Stromal cell of bone marrow (primary cell): ENCODE measurements at regions not wholly inside any gene's neighbourhood (a gene's known extent, or its start where the extent isn't known, plus 50 kb on each side); places are given as distances from the start of the nearest gene placed in this dataset.
A peak's percentile ranks its signal among the peaks of the same experiment; 100 is the strongest.
"Not testable (repeated sequence)": the region's sequence is repeated elsewhere in the genome, so short reads cannot be mapped to it uniquely, and the experiment has no call there.

Experiments
- DNase-seq: peaks from one replicate; pipeline ENCODE4 v3.0.0-alpha.2; 2012; ENCODE audit warnings: low read depth

DNA sequence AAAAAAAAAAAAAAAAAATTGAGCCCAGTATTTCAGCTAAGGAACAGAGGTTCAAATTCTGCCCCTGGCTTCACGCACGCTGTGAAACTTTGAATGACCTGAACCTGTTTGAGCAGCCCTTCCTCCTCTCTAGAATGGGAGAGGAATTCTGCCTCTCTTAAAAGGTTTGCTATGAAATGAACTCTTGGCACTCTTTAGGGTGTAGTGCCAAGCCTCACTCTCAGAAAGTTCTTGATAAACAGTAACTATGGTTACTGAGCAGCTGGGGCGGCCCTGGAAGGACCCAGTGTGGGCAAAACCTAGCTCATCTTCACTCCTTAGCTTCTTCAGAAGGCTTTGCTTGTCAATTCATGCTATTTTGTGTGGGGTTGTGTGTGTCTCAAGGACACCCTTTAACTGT lies 73.7 kb downstream of the GEMIN8 start:
- no peak for DNase-seq

DNA sequence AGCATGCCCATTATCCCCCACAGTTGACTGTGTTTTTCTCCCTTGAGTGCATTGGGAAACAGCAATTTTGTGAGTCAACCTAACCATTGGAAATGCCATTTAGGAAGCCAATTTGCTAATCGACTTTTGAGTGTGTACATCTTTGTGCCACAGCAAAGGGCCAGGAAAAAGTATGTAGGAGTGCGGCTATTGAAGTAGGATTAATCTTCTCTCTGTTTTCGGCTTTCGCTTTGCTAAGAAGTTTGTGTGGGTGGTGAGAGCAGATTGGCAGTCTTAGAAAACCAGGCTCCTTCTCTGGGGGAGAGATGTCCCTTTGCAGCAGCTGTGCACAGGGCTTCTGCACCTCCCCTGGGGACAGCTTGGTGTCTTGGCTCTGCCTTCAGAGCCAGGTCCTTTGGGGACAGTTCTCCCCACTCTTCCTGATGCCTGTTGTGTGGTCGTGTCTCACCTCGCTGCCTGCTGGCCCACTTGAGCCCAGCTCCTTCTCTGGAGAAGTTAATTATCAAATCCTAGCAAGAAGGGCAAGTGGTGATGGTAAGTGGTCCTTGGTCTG lies 74.5 kb downstream of the GEMIN8 start:
- DNase-seq, result no peak

DNA sequence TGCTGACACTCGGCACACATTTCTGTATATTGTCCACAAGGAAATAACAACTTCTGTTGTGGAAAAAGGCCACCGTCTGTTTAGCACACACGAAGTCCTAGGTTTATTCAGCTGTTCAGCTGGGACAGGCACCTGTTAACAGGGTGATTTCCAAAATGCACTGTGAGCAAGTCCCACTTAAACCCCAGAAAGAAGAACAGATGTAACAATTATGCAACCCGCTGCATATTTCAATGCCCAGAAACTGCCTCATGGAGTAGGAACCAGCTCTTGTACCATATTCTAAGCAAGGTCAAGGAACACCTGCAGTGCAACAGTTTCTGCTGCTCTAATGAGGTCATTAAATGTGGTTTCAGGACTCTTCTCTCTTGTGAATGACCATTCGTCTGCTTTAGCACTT lies 77.1 kb downstream of the GEMIN8 start:
- DNase-seq, result no peak

DNA sequence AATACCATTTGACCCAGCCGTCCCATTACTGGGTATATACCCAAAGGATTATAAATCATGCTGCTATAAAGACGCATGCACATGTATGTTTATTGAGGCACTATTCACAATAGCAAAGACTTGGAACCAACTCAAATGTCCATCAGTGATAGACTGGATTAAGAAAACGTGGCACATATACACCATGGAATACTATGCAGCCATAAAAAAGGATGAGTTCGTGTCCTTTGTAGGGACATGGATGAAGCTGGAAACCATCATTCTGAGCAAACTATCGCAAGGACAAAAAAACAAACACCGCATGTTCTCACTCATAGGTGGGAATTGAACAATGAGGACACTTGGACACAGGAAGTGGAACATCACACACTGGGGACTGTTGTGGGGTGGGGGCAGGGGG lies 83.5 kb downstream of the GEMIN8 start:
- DNase-seq, result not testable (repeated sequence)

DNA sequence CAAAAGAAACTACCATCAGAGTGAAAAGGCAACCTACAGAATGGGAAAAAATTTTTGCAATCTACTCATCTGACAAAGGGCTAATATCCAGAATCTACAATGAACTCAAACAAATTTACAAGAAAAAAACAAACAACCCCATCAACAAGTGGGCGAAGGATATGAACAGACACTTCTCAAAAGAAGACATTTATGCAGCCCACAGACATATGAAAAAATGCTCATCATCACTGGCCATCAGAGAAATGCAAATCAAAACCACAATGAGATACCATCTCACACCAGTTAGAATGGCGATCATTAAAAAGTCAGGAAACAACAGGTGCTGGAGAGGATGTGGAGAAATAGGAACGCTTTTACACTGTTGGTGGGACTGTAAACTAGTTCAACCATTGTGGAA lies 83.9 kb downstream of the GEMIN8 start:
- not testable (repeated sequence) for DNase-seq

DNA sequence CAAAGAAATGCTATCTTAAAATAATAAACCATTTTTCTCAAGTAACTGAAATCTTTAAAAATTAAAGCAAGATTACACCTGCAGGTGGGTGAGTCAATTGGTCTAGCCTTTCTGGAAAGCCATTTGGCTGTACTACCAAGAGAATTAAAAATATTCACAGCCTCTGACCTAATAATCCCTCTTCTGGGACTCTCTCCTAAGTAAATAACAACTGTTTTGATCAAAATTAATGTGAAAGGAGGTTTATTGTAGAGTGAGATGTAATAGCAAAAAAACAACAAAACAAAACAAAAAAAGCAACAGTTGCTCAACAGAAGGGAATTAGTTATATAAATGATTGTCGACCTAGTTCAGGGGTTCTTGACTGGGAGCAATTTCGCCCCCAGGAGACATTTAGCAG lies 89.0 kb downstream of the GEMIN8 start:
- DNase-seq, result no peak

DNA sequence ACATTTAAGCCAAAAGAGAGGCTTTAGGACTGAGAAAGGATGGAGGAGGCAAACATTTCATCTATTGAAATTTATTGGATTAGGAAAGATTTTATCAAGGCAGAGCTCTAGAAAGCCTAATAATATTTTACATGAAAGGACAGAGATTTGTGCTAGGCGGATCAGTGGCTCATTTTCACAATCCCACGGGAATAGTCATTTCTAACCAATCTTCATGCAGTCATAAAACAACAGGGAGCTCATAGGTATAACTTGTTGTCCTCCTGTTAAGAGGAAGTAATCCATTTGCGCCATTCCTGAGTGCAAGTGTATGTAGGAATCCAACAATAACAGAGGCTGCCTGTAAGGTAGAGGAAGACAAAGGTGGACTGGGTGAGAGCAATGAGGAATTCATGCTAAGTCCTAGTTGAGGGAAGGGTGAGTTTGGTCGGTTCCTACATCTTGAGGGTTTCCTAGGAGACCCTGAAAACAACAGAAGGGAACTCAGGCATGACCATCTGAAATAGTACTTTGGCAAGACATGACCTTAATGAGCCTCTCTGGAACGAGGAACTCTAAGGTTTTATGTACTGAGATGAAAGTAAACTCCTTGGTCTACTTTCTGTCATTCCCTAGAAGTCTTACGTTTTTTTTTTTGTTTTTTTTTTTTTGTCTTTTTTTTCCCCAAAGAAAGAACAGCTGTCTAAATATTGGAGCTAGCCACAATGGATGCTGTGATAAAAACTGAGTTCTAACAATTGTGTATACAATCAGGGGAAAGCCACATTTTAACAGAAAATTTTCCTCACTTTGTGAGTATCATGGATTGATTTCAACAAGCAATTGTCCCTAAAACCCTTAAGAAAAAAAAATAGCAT lies 89.7 kb downstream of the GEMIN8 start:
- no peak for DNase-seq

DNA sequence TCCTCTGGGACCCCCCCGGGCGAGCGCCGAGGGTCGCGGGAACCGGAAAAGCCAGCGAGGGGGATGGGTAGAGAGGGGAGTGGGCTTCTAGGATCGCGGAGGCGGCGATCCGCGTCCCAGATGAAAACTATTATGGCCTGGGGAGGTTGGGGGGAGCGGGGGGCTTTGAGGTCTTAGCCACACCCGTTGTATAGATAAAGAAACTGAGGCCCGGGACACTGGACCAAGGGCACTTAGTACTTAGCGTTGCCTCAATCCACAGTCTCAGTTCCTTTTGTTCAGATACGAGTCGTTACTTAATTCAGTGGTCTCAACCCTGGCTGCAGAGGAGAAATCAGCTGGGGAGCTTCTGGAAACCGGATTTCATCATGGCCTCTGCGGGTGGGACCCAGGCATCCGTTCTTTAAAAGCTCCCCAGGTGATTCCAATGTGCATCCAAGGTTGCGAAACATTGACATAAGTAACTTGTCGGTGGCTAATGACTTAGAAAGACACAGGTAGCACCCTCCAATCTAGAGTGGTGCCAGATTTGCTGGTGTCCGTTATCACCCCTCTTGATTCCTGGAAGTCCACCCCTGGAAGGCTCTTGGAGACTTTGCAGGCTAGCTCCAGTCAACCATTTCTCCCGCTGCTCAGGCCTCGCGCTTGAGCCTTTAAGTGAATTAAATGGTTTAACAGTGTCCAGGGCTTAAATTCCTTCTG lies 90.7 kb downstream of the GEMIN8 start:
- DNase-seq, result no peak

DNA sequence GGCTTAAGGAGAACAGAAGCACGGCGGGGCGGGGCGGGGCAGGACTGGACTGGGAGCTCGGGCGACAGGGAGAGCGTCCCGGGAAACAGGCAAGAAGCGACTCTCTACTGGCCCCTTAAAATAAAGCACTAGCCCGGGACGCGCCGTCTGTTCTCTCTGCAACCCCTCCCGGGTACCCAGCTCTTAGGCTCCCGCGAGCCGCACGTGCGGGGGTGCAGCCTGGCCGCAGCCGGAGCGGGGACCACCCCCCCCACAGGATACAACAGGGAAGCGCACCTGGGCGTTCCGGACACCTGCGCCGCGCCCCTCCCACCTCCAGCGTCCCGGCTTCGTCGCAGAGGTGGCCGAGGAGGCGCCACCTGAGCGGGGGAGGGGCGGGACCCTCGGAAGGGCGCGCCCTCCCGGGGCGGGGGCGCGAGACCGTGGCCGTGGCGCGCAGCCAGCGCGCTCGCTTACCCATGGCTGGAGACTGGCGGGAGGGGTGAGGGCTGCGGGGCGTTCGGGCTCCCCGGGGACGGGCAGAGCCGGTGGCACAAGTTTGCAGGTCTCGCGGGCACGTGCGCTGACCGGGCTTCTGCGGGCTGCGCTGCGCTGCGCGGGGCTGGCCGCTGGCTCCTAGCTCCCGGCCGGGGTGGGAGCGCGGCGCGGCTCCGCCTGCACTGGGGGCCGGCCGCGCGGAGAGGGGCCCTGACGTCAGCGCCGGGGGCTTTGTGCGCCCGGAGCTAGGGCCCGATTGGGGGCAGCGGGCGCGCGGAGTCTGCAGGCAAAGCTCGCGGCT lies 91.5 kb downstream of the GEMIN8 start:
- DNase-seq, result no peak

DNA sequence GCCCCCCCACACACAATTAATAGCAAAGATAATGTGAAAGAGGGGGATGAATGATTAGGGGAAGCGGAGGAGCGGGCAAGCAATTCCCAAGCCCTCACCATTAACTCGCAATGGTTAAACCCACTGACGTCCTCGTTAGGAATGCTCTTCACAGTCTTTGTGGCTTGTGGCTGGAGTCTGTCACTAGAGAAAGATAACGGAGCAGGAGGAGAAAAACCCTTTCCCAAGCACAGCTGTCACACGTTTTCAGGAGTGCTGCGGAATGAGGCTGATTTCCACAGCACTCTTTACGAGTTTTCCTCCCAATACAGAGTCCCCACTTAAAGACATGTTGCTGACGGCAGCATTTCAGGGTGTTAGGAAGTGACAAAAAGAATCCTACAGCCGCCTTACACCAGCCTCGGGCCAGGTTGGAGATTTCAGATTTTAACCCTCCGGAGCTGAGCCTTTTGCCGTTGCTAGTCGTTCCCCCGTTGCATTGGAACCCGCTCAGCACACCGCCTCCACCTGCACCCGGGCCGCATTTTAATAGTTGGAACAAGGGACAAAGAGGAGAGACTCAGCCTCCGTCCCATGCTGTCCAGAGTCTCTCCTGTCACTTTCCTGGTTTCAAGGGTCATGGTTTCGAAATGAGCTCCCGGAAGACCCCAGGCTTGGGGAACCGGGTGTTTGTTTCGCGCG lies 92.2 kb downstream of the GEMIN8 start:
- DNase-seq, result peak; percentile 6

DNA sequence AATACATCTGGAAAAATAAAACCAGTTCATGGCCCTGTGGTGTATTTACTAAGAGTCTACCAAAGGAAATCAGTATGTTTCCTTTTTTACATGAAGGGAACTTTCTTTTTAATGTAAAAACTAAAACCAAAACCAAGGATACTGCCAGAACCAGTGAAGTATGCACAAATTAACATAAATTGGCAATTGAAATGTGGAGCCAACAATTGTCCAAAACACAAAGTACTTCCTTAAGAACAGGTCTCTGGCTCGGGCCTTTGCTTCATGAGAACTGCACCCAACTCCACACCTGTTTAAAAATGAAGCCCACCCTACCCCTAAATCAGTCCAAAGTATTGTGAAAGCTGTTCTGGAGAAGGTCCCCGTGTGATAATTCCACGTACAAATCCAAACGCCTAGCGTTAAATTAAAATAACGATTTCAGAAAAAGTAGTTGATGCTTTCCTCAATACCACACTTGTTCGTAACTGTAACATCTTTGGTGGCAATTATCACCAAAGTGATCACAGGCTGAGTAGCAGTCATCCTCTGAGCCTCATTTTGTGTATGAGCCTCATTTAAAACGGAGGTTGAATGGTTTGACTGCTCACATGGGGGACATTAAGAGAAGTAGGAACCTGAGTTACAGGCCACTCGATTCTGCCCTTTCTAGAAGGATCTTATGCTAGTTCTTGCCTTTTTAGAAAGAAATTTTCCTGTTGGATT lies 93.0 kb downstream of the GEMIN8 start:
- DNase-seq, result no peak

DNA sequence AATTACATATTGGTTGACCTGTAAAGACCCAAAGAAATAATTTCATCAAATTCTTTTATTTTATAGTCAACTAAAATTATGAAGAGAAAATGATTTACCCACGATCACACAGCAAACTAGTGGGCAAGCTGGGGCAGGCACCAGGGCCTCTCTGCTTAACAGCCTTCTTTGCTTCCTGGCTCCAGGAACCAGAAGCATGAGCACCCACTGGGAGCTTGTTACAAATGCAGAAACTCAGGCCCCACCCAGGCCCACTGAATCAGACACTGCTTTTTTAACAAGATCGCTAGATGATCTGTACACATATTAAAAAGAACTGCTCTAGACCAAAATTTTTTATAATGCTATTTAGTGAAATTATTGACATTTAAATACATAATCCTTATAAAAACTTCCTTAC lies 95.0 kb downstream of the GEMIN8 start:
- no peak for DNase-seq

DNA sequence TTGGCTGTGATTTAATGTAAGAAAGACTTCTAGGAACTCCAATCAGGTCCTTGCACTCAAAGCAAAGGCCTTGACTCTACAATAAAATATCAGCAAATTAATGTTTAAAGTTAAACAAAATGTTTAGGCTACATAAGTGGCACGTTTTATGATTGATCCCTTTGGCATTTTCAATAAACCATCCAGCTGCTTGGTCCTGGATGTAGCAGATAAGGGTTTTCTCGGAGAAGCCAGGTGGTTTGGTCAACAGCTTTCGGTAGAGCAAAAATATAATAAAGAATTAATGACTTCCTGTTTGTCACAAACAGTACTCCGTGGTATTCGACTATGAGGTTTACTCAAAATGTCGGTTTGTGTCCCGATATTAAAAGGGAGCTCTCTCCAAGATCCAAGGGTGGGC lies 95.8 kb downstream of the GEMIN8 start:
- no peak for DNase-seq

DNA sequence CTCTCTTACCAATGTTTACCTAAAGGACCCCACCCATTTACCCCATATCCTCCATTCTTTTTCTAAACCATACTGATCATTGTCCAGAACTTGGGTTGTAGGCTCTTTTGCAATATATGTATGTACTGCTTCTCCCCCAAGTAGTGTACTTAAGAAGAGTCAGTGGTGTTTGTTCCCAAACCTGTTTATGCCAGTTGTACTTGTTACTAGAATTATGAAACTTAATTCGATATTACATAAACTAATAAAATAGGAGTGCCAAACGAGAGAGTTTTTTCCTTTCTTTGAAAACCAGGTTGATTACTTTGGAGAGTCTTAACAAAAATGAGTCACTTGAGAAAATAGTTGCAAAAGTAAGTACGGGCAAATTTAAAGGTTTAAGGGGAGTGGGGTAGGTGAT lies 96.3 kb downstream of the GEMIN8 start:
- no peak for DNase-seq

DNA sequence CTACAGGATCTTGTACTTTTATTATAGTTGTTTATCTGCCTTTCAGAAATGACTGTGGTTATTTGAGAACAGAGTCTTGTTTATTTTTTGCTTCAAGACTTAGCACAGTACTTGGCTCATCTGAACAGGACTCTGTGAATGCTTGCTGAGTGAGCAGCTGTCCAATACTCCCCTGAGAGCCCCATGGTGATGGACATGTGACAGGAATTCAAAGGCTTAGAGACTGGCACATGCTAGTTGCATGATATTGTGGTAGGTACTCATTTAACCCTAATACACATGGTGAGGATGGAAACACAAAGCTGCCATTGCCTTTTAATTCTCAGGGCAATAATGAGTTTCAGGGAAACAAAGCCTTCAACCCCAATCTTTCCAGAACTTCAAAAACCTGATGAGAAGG lies 97.3 kb downstream of the GEMIN8 start:
- DNase-seq, result no peak

DNA sequence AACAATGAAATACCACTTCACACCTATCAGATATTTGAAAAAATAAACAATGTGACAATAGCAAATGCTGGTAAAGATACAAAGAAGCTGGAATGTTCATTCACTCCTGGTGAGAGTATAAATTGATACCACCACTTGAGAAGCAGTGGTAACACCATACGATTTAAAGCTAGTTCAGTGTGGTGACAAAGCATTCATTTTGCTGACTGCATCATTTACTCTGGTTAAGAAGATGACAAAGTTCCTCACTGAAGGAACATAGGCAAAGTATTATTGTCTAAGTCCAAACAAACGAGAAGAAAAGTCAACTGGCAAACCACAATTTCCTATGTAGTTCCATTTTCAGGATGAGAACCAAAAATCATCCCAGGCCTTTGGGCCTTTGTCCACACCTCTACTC lies 102.5 kb downstream of the GEMIN8 start:
- no peak for DNase-seq

DNA sequence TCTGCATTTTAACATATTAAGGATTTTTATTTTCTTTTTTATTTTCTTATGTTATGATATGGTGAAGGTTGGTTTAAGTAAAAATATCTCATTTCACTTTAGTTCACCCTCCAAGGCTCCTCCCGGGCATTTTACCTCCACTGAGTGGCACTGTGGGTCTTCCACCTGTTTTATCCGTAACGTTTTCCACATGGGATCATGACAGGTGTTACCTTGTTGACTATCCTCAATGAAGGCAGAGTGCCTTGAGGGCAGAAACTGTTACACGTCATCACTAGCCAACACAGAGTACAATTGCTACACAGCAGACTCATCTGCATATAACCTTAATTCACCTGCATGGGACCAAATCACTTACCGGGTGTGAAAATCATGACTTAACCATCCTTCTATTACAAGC lies 105.8 kb downstream of the GEMIN8 start:
- DNase-seq, result no peak

DNA sequence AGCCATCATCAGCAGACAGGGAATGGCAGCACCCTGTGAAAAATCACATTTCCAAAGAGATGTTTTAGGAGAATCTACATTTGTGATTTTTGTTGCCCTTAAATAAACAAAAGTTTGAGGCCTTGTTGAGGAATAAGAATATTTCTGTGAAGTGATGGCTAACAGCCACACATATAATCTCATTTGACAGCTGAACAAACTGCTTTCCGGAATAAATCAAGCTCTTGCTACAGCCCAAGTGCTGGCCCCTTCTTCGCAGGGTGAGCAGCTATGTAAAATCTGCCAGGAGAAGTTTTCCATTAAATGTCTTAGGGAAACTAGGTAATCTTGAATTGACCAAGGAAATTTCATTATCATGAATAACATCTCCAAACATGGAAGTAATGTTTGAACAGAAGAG lies 106.4 kb upstream of the GPM6B start:
- no peak for DNase-seq

DNA sequence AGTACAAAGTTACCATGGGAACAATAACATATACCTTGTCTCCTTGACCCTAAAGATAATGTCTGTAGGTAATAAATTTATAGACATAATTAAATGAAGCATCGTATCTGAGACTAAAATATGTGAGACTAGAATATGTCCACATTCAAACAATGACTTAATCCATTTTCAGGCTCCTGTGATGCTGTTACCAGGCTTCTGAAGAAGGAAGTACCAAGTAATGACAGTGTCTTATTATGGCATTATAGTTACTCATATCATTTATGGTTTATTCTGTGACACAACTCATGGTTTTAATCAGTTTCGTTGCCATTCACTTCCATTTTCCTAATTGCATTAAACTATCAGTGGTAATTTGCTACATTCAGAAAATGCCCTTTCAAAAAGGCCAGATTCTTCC lies 100.6 kb upstream of the GPM6B start:
- DNase-seq, result no peak

DNA sequence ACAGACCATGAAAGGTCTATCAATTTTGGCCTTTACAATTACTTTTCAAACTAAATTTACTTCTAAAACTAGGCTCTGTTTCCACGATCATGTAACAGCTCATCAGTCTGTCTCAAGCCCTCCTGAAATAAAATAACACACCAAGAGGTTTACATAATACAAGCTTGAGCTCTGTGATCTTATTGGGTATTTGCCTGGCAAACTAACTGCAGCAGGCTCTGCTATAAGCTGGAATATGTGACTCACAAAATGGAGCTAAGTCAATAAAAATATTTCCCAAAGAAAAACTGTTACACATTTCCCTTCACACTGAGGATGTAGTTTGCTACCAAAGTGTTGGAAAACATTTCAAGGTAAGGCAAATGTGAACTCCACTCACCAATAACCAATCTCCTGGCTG lies 94.7 kb upstream of the GPM6B start:
- DNase-seq, result peak; percentile 75

DNA sequence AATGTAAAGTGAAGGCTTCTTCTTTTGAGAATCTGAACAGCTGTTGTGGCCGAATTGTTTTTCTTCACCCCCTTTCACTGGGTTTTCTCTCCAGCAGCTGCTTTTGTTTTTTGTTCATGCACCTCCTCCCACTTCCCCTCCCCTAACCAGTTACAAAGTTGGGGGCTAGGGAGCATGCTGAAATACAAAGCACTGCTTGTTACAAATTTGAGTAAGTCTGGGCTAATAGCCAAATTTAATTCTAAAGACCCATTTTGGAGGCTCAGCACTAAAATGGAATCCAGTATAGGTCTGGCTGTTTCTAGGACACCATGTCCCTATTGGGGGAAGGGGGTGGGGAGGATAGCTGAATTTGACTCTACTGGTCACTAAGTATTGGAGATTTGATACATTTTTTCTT lies 89.2 kb upstream of the GPM6B start:
- no peak for DNase-seq
